ENCODE measurements at regions not wholly inside any gene's neighbourhood (a gene's known extent, or its start where the extent isn't known, plus 50 kb on each side); places are given as distances from the start of the nearest gene placed in this dataset.

- TF ChIP-seq CTCF (IDR thresholded peaks at IDR 0.05), result no peak
- no peak for TF ChIP-seq ZFX (IDR thresholded peaks at IDR 0.05; ENCODE audit: borderline replicate concordance)
Observed at GRCh38 chrX:34877436-34877835, 65.2 kb upstream of the FAM47B start.
